Tibial artery (tissue), 4 donors: ENCODE measurements at regions not wholly inside any gene's neighbourhood (a gene's known extent, or its start where the extent isn't known, plus 50 kb on each side); places are given as distances from the start of the nearest gene placed in this dataset.

Source experiments
- DNase-seq, 2 donors: peaks; one replicate each; pipeline ENCODE4 v3.0.0-alpha.2; 2019
- H3K27ac ChIP-seq, 2 donors: fragments of 200-600 bp; sonication (generic) in 1 of 2; 1 replicate in 1 of 2; 2 replicates in 1 of 2; pipeline ENCODE4 v1.5.1; 2018 to 2019; ENCODE audit warnings: mild to moderate bottlenecking in 1 of 2
- H3K27me3 ChIP-seq, 2 donors: fragments of 200-600 bp; sonication (generic) in 1 of 2; one replicate each; pipeline versions ENCODE4 v1.5.1 to v1.6.0; 2016 to 2019
- H3K36me3 ChIP-seq, 3 donors: fragments of 200-600 bp; sonication (generic) in 2 of 3; one replicate each; pipeline ENCODE4 v1.5.1; 2016 to 2019; ENCODE audit warnings: mild to moderate bottlenecking in 2 of 3
- H3K4me1 ChIP-seq, 4 donors: fragments of 200-600 bp; sonication (generic) in 2 of 4; 1 replicate in 3 of 4; 2 replicates in 1 of 4; pipeline ENCODE4 v1.5.1; 2016 to 2019
- H3K4me3 ChIP-seq, 2 donors: fragments of 200-600 bp; sonication (generic) in 1 of 2; 1 replicate in 1 of 2; 2 replicates in 1 of 2; pipeline ENCODE4 v1.5.1; 2018 to 2019; ENCODE audit warnings: mild to moderate bottlenecking in 2 of 2
- H3K9me3 ChIP-seq, 3 donors: fragments of 200-600 bp; sonication (generic) in 1 of 3; one replicate each; pipeline ENCODE4 v1.5.1; 2016 to 2019
- intact Hi-C: fragments of 100-400 bp; cut with DNase I; formaldehyde crosslinking; loops from one replicate; pipeline ENCODE4 v1.15.0; 2023; ENCODE audit warnings: low total_unique reads
- TF ChIP-seq, protein P1 (sequence below), 2 experiments: fragments of 200-600 bp in 1 of 2; fragments of 450-650 bp in 1 of 2; IDR thresholded peaks; one replicate each; pipeline ENCODE4 v1.5.1; 2017 to 2019; ENCODE audit warnings: antibody characterized with exemption in 2 of 2, mild to moderate bottlenecking in 1 of 2, moderate library complexity in 1 of 2

DNA sequence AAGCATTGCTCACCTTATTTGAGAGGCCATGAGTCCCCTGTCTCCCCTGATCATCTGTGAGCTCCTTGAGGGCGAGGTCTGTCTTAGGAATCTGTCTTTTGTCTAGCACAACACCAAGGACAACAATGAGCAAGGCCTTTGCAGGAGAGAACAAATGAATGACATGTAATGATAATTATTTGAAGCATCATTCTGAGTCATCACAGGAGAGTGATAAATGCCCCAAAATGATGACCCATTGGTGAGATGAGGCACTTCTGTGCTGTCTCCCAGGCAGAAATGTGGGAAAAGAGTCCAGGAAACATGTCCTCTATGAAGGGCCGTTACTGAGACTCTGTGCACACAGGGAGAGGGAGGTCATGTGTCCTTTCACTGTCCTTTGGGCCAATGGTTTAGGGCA, 105.2 kb upstream of the LRFN2 start:
- H3K4me3 ChIP-seq, result no peak overlapping the region
- no peaks in the 10 kb centered on the region for H3K36me3 ChIP-seq
- H3K9me3 ChIP-seq, result no peaks in the 10 kb centered on the region
- no peaks in the 10 kb centered on the region for H3K27me3 ChIP-seq
- DNase-seq, result no peak
- TF ChIP-seq, protein P1, sequence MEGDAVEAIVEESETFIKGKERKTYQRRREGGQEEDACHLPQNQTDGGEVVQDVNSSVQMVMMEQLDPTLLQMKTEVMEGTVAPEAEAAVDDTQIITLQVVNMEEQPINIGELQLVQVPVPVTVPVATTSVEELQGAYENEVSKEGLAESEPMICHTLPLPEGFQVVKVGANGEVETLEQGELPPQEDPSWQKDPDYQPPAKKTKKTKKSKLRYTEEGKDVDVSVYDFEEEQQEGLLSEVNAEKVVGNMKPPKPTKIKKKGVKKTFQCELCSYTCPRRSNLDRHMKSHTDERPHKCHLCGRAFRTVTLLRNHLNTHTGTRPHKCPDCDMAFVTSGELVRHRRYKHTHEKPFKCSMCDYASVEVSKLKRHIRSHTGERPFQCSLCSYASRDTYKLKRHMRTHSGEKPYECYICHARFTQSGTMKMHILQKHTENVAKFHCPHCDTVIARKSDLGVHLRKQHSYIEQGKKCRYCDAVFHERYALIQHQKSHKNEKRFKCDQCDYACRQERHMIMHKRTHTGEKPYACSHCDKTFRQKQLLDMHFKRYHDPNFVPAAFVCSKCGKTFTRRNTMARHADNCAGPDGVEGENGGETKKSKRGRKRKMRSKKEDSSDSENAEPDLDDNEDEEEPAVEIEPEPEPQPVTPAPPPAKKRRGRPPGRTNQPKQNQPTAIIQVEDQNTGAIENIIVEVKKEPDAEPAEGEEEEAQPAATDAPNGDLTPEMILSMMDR (IDR thresholded peaks at IDR 0.05), result no peak
- no peak overlapping the region for H3K27ac ChIP-seq
- no peaks in the 10 kb centered on the region for H3K4me1 ChIP-seq
- intact Hi-C loops, result no loop called here

DNA sequence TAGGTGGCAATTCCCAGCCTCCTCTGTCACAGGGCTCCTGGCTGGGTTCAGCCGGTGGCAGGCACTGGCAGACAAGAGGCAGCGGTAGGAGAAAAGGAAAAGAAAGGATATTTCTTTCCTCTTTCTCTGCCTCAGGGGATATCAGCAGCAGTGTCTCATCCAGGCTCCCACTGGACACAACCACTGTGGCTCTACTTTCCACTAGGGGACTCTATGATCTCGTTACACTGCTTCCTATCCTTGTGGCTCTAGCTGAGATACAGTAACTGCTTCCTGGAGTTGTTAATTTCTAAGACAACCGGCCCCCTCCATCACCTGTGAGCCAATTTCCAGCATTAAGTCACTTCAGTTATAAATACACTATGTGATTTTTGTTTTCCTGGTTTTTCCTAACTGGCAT, 102.0 kb upstream of the LRFN2 start:
- no peaks in the 10 kb centered on the region for H3K36me3 ChIP-seq
- DNase-seq, result no peak
- H3K4me1 ChIP-seq, result no peaks in the 10 kb centered on the region
- no peak overlapping the region for H3K27ac ChIP-seq
- intact Hi-C loops, result no loop called here
- TF ChIP-seq, protein P1 (IDR thresholded peaks at IDR 0.05), result no peak
- H3K4me3 ChIP-seq, result no peak overlapping the region
- H3K27me3 ChIP-seq, result peaks cover 0 to 4% of the 10 kb centered on the region in 2 donors
- peaks cover 0 to 8% (median 6%) of the 10 kb centered on the region in 3 donors for H3K9me3 ChIP-seq

DNA sequence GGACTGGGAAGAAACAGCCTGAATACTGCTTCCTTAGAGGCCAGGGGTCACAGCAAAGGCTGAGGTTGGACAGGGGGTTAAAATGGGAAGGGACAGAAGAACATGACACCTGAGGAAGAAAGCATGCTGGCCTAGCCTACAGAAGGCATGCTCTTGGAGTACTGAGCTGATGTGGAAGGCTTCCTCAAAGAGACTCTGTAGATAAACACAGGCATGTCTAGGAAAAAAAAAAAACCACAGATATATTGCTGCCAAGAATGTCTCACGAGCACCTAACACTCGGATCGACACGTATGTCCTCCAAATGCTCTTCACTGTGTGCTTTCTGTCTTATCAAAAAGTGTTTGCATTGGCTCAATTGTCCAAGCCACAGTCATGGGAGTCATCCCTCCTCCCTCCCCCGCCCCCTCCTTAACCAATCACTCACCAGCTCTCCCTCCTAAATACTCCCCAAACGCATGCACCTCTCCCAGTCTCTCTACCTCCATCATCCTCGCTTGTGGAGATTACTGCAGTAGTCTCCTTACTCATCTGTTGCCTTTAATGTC, 101.1 kb upstream of the LRFN2 start:
- DNase-seq, result no peak
- TF ChIP-seq, protein P1 (IDR thresholded peaks at IDR 0.05), result no peak
- intact Hi-C loops, result no loop called here
- no peak overlapping the region for H3K27ac ChIP-seq
- no peak overlapping the region for H3K4me3 ChIP-seq
- peaks cover 0 to 4% of the 10 kb centered on the region in 2 donors for H3K27me3 ChIP-seq
- H3K4me1 ChIP-seq, result no peaks in the 10 kb centered on the region
- H3K36me3 ChIP-seq, result no peaks in the 10 kb centered on the region
- peaks cover 0 to 8% (median 6%) of the 10 kb centered on the region in 3 donors for H3K9me3 ChIP-seq

DNA sequence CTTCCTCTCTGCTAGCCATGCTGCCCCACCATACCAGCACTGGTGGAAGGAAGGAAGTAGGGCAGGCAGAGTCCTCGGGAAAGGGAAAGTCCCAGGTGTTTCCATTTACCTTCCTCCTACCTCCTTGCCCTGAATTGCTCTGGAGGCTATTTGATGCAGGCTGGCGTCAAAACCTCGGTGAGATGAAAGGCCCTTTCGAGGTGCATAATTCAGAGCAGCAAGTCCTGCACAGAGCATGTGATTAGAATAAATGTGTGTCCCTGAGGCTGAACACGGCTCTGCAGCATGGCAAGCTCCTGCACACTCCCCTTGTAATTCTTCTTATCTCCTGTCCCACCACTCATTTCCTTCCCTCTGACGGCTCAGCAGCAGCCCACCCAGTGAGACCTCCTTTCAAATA, 98.7 kb upstream of the LRFN2 start:
- Histone ChIP-seq H3K27ac (no peak overlapping the region), H3K4me1 (no peaks in the 10 kb centered on the region), H3K4me3 (no peak overlapping the region), H3K27me3 (peaks cover 0 to 4% of the 10 kb centered on the region in 2 donors), H3K36me3 (no peaks in the 10 kb centered on the region), H3K9me3 (peaks cover 0 to 8% (median 6%) of the 10 kb centered on the region in 3 donors)
- intact Hi-C loops, result no loop called here
- no peak for DNase-seq
- TF ChIP-seq, protein P1 (IDR thresholded peaks at IDR 0.05), result no peak

DNA sequence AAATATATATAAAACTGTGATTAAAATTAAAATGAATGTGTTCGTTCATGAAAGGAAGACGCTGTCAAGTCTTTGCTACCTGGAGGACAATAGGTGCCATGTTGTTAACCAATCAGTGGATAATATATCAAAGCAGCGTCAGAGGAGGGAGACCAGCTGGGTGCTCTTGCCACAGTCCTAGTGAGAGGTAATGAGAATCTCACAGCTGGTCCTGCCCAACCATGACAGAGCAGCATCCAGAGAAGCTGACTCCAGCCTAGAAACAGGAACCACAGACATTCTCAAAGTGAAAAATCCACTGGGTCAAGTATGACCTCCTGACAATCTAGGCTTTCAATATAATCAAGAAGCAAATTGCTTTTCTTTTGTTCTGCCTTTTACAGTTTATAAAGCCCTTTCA, 94.5 kb upstream of the LRFN2 start:
- no peaks in the 10 kb centered on the region for H3K4me1 ChIP-seq
- peaks cover 0 to 4% of the 10 kb centered on the region in 2 donors for H3K27me3 ChIP-seq
- peaks cover 0 to 18% (median 13%) of the 10 kb centered on the region in 3 donors for H3K9me3 ChIP-seq
- H3K27ac ChIP-seq, result no peak overlapping the region
- TF ChIP-seq, protein P1 (IDR thresholded peaks at IDR 0.05), result no peak
- H3K4me3 ChIP-seq, result no peak overlapping the region
- no peaks in the 10 kb centered on the region for H3K36me3 ChIP-seq
- intact Hi-C loops, result no loop called here
- no peak for DNase-seq

DNA sequence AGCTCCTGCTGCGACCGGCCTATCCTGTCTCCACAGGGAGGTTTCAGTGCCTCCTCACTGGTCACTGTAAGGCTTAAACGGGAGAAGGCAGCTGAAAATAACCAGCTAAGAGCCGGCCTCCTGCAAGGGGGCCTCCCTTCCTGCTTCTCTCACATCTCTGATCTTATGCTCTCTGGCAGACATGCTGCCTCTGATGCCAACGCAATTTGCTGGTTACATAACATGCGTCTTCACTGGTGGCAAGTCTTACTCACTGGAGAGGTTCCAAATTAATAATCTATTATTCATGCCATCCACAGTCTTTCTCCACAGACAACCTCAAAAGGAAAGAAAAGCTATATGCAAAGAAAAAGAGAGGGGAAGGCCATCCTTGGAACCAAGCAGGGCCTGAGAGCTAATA, 91.8 kb upstream of the LRFN2 start:
- TF ChIP-seq, protein P1 (IDR thresholded peaks at IDR 0.05), result no peak
- Histone ChIP-seq H3K9me3 (peaks cover 0 to 12% (median 5%) of the 10 kb centered on the region in 3 donors), H3K27me3 (no peaks in the 10 kb centered on the region), H3K4me1 (no peaks in the 10 kb centered on the region), H3K27ac (no peak overlapping the region), H3K4me3 (no peak overlapping the region), H3K36me3 (no peaks in the 10 kb centered on the region)
- no peak for DNase-seq
- intact Hi-C loops, result no loop called here
